GM21576 (cell line): ENCODE measurements at regions not wholly inside any gene's neighbourhood (a gene's known extent, or its start where the extent isn't known, plus 50 kb on each side); places are given as distances from the start of the nearest gene placed in this dataset.

ENCODE experiments used
- ATAC-seq: cut with Tn5 transposase; IDR thresholded peaks from one replicate; pipeline ENCODE4 v1.9.1; 2021; ENCODE audit warnings: mild to moderate bottlenecking, moderate library complexity; ENCODE audit not compliant: unreplicated experiment

- no peak for ATAC-seq
These were observed 69.8 kb upstream of the TMEM33 start for GRCh38 chr4:41865306-41865980.

GRCh38 chr4:41859087-41859486, 76.1 kb upstream of the TMEM33 start:
- no peak for ATAC-seq

DNA sequence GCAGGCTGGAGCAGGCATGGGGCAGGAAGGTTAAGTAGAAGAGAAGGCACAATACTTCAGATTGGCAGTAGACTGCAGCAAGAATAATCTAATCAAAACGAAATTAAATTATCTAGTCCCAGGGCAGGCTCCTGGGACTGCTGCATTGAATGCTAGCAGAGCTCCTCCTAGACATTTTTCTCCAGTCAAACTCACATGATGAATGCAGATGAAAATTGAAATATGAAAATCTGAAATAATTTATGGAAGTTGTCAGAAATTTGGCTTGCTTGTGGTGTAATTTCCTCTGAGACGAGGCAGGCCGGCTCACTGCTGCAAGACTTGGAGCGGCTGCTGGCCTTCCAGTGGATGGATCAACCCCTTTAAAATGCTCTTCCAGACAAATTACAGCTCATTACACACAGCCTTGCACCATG, 78.0 kb upstream of the TMEM33 start:
- no peak for ATAC-seq

DNA sequence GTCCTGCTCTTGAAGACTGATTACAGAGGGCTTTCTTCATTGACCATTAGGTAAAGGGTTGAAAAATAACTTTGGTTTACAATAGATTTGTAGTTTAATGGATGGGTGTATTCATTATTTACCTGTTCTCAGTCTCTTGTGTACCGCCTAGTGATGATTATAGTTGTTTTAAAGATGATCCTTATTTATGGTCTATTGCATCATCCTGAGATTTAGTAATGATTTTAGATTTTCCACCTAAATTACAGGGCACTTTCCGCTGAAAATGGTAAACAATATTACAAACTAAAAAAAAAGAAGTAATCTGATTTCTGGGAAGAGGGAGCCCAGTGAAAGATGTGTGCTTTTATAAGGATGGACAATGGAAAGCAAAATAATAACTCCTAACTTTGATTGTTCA, 78.4 kb upstream of the TMEM33 start:
- ATAC-seq: no peak

DNA sequence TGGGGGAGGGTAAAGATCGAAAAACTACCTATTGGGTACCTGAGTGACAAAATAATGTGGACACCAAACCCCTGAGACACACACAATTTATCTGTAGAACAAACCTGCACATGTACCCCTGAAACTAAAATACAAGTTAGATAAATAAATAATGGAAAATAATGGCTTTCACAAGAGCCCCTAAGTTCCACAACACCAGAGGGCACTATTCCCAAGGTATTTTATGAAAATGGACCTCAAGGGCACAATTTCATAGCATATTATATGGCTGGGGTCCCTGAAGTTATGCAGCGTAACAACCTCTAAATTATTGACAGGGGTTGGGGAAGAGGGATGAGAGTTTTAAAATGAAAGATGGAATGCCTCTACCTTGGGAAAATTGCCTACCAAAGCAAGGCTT, 81.3 kb upstream of the TMEM33 start:
- ATAC-seq: no peak

DNA sequence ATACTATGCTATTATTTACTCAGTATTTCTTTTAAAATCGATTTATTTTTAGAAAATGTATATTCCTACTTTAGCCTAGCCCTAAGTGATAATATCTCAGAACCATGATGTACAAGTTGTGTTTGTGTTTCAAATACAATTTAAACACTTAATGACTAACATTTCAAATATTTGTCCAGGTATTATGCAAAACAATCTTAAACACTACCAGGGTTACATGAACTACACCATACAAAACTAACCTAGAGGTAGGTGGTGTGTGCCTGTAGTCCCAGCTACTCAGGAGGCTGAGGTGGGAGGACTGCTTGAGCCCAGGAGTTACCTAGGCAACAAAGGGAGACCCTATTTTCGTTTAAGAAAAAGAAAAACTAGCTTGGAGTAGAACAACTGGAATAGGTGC, 83.0 kb upstream of the TMEM33 start:
- no peak for ATAC-seq

DNA sequence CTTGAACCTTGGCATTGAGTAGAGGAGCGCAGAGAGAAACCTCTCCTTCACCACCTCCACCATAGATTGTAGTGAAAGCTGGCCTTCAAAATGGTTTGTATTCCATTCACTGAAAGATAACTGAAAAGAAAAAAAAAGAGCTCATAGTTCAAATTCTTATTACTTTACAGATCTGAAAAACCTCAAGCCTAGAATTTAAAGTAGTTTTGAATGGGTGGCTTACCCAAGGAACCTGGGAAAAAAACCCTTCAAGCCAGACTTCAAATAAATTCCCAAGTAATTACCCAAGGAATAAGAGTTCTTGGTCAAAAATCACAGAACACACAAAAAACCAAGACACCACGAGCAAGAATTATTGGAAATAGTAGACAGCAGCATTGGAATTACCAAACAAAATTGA, 83.6 kb upstream of the TMEM33 start:
- no peak for ATAC-seq

DNA sequence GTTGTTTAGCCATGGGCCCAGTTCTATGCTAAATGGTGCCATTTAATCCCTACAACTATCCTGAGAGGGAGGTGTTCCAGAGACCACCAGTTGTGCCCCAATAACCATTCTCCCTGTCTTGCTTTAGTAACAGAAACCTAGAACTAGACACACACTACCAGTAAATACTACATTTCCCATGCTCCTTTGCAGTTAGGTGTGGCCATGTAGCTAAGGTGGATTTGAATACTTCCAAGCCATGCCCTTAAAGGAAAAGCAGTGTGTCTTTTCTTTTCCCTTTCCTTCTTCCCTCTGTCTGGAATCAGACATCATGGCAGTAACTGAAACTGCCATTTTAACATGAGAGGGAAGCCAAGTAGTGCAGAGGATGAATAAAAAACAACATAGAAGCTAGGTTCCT, 90.9 kb upstream of the TMEM33 start:
- ATAC-seq: no peak

GRCh38 chr4:41839916-41840854, 91.7 kb upstream of the PHOX2B start:
- peak; percentile 82 for ATAC-seq

- ATAC-seq: no peak
These were observed 90.1 kb upstream of the PHOX2B start for GRCh38 chr4:41838590-41838989.

DNA sequence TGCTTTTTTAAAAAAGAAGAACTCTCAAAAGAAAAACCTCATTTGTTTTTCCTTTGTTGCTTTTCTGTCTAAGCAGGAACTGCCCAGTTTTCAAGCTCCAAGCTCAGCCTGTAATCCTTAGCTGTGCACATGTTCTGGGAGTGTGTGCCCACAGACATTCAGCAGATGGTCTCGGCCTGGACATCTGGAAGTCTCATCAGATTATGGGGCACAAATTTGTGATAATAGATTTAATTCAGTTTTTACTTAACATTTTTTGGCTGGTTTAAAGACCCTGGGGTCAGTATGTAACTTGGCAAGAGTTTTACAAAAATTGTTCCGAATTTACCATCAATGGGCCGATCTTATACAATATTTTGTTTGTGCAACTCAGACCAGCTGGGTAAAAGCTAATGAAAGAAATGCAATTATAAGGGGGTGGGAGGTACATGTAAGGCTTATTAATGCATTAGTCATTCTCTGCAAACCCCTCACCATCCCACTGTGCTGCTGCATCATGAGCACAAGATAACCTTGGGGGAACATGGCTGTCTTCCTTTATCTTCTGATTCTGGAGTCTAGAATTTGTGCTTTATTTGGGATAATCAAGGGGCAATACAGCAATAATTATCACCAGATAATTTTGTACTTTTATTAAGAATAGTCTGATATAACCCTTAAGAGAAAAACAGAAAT, 86.9 kb upstream of the PHOX2B start:
- ATAC-seq: no peak

- no peak for ATAC-seq
These were observed 84.4 kb upstream of the PHOX2B start for GRCh38 chr4:41832961-41833360.

- ATAC-seq: no peak
These were observed 73.8 kb upstream of the PHOX2B start for GRCh38 chr4:41822325-41822724.

GRCh38 chr4:41820473-41820872, 71.9 kb upstream of the PHOX2B start:
- no peak for ATAC-seq

GRCh38 chr4:41819621-41820020, 71.1 kb upstream of the PHOX2B start:
- ATAC-seq: no peak

- no peak for ATAC-seq
These were observed 66.9 kb upstream of the PHOX2B start for GRCh38 chr4:41815473-41815872.

DNA sequence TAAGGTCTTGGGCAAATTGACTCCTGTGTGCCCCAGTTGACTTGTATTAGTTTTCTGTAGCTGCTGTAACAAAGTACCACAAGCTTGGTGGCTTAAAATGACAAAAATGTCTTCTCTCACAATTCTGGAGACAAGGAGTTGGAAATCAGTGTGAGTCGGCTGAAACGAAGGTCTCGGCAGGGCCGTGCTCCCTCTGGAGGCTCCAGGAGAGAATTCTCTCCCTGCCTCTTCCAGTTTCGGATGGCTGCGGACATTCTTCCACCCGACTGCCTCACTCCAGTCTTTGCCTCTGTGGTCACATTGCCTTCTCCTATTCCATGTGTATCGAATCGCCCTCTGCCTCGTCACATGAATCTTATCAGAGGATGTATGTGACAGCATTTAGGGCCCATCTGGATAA, 66.0 kb upstream of the PHOX2B start:
- no peak for ATAC-seq

DNA sequence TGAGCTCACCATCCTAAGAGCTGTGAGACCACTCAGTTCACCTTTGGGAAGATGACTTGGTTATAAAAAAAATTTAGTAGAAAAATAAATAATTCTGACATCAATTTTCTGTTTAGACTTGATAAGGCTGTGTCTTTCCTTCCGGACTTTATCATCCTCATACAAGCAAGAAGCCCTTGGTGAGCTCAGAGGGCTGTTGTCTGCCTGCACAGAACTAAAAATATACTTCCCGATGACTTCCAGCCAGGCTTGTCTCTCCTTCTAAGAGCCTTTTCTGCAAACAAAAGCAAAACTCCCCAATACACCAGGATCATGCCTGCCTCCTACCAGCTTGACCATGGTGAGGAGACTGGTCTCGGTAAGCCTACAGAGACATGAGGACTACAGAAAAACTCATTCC, 58.3 kb upstream of the PHOX2B start:
- no peak for ATAC-seq

- ATAC-seq: no peak
These were observed 54.1 kb upstream of the PHOX2B start for GRCh38 chr4:41802590-41802989.

DNA sequence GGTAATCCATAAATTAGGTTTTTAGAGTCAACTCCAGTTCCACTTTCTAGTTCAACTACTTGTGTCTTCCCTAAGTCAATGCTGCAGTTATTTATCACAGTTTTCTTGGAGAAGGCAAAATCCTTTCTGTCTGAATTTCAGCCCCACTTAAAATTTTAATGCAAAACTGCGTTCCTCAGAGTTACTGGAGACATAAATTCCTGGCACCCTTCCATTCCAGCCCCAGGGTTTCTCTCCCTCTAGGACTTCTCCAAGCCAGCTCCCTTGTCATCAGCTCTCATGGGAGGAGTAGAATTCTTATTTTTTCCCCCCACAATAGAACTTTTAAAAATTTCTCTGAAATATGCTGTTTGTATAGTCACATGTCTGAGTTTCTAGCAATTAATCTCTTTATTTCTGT, 50.6 kb upstream of the PHOX2B start:
- ATAC-seq: no peak
